RWPE1 (cell line): ENCODE measurements at regions not wholly inside any gene's neighbourhood (a gene's known extent, or its start where the extent isn't known, plus 50 kb on each side); places are given as distances from the start of the nearest gene placed in this dataset.

ENCODE experiments used
- CTCF ChIA-PET: fragments of 350-600 bp; sonication (Branson Sonifier 250); formaldehyde crosslinking; extraction: SDS; loops from one replicate; lab custom pipeline; 2021; lab: Yijun Ruan, JAX
- POLR2A ChIA-PET: fragments of 400-600 bp; formaldehyde crosslinking; extraction: SDS; loops from one replicate; lab custom pipeline; 2020; ENCODE audit warnings: antibody characterized with exemption; ENCODE audit not compliant: low non-redundant PET; lab: Yijun Ruan, JAX
- DNase-seq: peaks from one replicate; pipeline ENCODE4 v3.0.0; 2012; ENCODE audit warnings: low spot score
- H3K27ac ChIP-seq: fragments of 450-650 bp; 2 replicates; pipeline ENCODE4 v1.5.1; 2017
- TF ChIP-seq, protein P1 (sequence below): fragments of 450-650 bp; conservative IDR thresholded peaks from 2 replicates; pipeline ENCODE4 v1.5.1; 2017; ENCODE audit warnings: low read depth, mild to moderate bottlenecking

DNA sequence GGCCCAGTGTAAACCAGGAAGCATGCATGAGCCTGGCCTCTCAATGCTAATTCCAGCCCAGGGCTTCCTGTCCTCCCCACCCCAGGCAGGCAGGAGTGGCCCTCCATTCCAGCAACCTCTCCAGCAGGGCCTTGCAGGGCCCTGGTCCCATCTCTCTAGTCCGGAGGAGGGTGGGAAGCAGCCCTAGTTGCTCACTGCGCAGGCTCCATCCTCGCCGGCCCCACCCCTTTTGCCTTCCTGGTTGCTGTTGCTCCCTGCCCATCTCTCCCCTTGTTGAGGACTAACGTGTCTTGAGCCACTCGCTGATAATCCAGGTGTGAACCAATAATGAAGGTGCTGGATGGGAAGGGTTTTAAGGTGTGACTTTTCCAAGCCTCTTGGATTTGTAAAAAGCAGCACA lies 161.2 kb upstream of the BCOR start:
- H3K27ac ChIP-seq = no peak overlapping the region
- POLR2A ChIA-PET = no interaction called here
- no peak for DNase-seq

DNA sequence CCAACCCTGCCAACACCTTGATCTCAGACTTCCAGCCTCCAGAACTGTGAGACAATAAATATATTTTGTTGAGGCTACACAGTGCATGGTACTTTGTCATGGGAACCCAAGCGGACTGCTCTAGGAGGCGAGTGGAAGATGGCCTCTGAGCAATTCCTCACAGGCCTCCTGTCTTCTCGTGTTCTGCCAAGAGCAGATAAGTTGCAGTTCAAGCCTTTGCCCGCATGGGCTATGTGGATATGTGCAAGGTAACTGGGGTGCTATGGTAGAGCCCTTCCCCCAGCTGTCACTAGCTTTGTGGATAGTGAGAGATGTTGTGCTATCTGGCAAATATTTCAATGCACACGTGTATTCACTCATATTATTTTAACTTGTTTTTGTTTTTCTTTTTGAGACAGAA lies 156.0 kb upstream of the BCOR start:
- ChIA-PET POLR2A (no interaction called here), CTCF (no interaction called here)
- H3K27ac ChIP-seq = no peak overlapping the region
- DNase-seq = no peak
- TF ChIP-seq, protein P1, sequence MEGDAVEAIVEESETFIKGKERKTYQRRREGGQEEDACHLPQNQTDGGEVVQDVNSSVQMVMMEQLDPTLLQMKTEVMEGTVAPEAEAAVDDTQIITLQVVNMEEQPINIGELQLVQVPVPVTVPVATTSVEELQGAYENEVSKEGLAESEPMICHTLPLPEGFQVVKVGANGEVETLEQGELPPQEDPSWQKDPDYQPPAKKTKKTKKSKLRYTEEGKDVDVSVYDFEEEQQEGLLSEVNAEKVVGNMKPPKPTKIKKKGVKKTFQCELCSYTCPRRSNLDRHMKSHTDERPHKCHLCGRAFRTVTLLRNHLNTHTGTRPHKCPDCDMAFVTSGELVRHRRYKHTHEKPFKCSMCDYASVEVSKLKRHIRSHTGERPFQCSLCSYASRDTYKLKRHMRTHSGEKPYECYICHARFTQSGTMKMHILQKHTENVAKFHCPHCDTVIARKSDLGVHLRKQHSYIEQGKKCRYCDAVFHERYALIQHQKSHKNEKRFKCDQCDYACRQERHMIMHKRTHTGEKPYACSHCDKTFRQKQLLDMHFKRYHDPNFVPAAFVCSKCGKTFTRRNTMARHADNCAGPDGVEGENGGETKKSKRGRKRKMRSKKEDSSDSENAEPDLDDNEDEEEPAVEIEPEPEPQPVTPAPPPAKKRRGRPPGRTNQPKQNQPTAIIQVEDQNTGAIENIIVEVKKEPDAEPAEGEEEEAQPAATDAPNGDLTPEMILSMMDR = no peak

More for the DNA sequence above, 161.2 kb upstream of the BCOR start:
- CTCF ChIA-PET = no interaction called here
- TF ChIP-seq, protein P1 = no peak

DNA sequence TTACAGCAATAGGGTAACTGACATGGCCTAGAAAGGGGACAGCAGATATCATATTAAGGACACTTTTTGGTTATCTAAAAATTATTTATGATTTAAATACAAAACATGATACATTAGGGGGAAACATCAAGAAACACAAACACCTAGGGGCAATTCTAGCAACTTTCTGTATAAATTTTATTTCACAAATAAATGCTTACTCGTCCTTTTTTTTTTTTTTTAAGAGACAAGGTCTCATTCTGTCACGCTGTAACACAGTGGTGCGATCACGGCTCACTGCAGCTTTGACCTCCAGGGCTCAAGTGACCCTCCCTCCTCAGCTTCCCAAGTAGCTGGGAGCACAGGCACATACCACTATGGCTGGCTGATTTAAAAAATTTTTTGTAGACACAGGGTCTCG lies 151.8 kb upstream of the BCOR start:
- CTCF ChIA-PET = interaction anchor here (0.6 kb wide), 1 partner anchor 435 kb away, joined by 4 read pairs; no protein-coding TSS in a partner anchor
- no peak overlapping the region for H3K27ac ChIP-seq
- TF ChIP-seq, protein P1 = no peak
- DNase-seq = no peak
- POLR2A ChIA-PET = no interaction called here

DNA sequence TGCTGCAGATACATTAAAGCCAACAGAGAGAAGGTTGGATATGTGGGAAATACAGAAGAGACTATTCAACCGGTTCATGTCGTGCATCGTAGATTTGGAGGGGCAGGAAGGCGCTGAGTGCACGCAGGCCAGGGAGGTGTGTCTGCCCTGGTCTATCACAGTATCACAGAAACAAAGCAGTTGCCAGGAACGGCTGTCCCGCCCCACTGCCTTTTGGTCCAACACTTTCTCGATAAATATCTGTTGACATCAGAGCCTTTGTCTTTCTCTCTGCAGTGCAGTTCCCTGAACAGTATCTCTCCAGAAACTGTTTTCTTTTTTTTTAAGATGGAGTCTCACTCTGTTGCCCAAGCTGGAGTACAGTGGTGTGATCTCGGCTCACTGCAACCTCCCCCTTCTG lies 151.1 kb upstream of the BCOR start:
- TF ChIP-seq, protein P1 = no peak
- no peak overlapping the region for H3K27ac ChIP-seq
- CTCF ChIA-PET = no interaction called here
- no peak for DNase-seq
- POLR2A ChIA-PET = no interaction called here

DNA sequence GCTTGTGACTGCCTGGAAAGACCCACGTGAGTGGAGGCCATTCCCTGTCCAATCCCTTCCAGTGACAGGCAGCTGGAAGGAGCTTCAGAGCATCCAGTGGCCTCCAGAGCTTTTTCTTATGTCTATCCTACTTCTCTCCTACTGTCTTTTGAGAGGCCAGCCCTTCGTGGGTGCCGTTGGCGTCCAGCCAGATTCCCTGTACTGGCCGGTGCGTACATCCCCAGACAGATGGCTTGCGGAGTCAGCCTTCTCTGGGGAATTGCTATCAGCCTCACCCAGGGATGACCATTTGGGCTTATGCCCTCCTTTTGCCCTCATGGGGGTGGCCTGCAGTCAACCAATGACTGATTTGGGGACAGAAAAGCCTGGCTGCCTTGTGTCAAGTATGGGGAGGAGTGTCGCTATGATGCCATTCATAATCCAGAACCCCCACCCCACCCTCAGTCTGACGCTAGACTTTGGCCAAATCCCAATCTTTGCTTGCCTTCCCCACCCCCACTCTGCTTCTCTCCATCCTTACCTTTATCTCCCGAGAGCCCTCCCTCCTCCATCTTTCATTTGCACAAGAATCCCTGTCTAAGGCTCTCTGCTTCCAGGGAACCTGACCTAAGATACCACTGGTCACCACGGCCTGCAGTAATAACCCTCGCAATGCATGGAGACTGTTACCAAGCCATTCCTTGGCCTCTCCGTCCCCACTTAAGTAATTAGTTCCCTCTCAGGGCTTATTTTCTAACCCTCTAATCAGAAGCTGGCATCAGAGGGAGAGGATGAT lies 150.3 kb upstream of the BCOR start:
- ChIA-PET POLR2A (no interaction called here), CTCF (no interaction called here)
- TF ChIP-seq, protein P1 = no peak
- H3K27ac ChIP-seq = no peak overlapping the region
- DNase-seq = no peak

DNA sequence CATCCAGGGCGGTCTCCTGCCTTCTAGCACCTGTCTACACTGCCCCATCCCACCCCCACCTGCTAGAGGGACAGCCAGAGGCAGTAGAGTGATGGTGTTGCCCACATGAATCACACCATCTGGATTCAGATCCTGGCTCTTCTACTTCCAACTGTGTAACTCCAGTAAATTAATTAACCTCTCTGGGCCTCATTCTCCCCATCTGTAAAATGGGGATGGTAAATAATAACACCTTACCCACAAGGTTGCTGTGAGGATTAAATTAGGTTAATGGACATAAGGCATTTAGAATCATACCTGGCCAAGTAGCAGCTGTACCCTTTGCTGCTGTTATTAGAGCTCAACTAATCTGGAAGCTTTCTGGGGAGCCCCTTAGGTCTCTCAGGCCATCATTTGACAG lies 149.6 kb upstream of the BCOR start:
- no peak overlapping the region for H3K27ac ChIP-seq
- ChIA-PET POLR2A (no interaction called here), CTCF (no interaction called here)
- TF ChIP-seq, protein P1 = no peak
- DNase-seq = no peak
